HG03175 (cell line): ENCODE measurements at regions not wholly inside any gene's neighbourhood (a gene's known extent, or its start where the extent isn't known, plus 50 kb on each side); places are given as distances from the start of the nearest gene placed in this dataset.
"Not testable (repeated sequence)": the region's sequence is repeated elsewhere in the genome, so short reads cannot be mapped to it uniquely, and the experiment has no call there.

Source experiments
- ATAC-seq: cut with Tn5 transposase; IDR thresholded peaks from one replicate; pipeline ENCODE4 v1.9.1; 2021; ENCODE audit warnings: mild to moderate bottlenecking, moderate library complexity; ENCODE audit not compliant: unreplicated experiment

DNA sequence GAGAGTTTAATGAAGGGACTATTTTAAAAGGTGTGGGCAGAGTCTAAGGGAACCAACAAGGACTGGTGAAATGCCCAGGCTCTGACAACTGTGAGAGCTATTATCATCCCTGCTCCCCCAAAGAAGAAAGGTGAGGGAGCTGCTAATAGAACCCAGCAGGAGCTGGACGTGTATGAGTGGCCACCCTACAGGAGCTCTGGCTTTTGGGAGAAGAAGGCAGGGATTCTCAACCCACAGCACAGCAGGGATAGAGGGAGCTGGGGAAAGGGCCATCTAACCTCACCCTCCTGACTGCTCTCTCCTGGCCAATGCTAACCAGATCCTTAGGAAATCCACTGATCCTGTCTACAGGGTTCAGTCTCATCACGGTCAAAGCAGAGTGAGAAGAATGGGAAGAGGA is 57.1 kb downstream of the GRIN2B start:
- ATAC-seq: no peak

DNA sequence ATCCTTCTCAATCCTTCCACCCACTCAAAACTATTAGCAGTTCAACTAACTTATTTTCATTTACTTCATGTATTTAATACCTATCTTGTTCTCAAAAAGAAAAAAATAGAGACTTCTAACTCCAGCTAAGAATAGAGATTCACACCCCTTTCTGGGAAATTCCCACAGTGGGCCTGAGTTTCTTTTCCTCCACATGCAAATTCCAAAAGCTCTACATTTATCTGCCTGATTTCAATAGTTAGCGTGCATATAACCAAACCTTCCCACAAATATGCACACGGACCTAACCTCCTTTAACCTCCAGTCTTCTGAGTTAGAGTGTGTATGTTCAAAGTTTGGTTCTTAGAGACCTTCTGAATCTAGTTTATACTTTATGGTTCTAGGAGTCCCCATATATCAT is 62.5 kb downstream of the GRIN2B start:
- ATAC-seq: no peak

DNA sequence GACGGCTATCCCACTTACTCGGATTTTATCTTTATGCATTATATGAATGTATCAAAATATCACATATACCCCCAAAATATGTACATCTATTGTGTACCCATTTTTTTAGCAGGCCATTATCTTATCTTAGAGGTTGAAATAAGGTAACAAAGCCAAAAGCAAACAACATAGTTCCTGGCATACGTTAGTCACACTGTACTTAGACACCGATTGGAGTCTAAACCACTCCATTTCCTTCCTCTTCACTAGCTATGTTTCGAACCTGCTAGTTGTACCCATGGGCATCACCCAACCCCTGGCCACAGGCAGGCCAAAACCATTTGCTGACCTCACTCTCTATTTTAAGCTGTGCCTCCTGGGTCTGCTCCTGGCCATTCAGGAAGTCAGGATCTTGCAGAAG is 66.3 kb downstream of the GRIN2B start:
- no peak for ATAC-seq

DNA sequence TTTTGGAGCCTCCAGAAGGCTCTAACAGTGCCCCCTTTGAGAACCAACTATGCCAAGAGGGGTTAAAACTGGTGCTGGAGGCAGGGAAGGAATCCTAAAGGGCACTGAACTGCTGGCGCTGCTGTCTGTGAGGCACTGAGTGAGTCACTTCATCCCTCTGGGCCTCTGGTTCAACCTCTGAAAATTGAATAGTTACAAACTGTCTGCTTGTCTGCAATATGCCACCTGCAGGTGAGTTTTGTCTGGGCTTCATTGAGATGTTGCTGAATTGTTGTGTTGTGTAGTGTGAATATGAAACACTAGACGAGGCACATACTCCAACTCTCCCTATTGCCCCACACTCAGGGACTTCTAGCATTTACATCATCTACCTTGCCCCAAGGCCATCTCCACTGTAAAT is 68.0 kb downstream of the GRIN2B start:
- ATAC-seq: no peak

DNA sequence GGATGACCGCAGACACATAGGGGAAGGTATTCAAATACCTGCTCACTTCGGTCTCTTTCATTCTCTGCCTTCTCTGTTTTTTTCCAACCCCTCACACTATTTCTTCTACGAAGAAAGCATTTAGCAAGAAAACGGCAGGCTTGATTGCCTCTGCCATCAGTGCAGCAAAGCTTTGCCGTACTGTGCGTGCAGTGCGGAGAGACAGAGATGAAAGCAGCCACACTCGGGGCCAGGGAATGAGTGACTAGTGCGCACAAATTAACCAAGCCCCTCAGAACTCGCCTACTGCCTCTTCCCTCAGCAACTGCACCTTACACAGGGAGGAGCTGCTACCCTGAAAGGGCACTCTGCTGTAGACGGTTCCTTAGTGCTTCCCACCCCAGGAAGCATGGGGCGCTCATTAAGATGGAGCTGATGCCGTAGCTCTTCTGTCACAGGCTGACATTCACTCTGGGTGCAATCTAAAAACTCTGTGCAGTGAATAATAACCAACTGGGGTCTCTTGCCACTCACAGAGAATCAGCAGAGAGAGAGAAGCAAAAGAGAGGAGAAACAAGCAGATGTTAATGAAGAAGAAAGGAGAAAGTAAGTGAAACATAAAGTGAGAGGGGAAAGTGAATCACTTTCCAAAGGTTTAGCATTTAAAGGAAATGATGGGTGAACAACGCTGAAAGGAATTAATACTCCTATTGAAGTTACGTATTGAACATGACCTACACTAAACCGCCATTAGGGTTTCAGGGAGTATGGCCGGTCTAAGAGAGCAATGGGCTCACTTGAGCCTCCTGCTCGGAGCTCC is 69.4 kb downstream of the GRIN2B start:
- ATAC-seq: no peak

DNA sequence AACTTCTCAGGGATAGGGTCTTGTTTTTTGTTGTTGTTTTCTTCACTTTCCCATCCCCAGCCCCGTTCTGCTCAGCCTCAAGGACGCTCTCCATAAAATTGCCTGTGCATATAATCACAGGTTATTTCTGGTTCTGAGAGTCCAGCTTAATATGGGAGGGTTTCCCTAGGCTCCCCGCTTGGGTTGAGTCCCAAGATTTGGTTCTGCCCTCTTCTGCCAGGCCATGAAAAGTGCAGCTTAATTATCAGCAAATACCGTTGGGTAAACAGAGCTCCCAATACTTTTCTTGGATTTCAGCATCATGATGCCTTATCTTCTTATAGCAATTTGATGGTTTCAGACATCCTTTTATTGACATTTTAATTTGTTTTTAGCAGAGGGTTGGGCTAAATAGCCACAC is 75.6 kb downstream of the GRIN2B start:
- ATAC-seq: no peak

DNA sequence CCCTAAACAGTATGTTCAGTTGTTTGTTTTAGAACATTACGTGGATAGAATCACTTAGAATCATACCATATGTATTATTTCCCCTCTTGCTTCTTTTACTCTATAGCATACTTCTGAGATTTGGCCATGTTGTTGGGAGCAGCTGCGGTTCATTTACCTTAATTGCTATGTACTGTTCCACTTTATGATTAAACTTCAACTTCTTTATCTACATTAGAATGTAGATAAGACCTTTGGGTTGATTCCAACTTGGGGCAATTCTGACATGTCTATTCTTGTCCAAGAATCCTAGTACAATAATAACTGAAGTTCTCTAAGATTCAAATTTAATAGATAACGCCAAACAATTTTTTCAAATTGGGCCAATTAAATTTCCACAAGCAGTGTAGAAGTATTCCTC is 80.7 kb downstream of the GRIN2B start:
- ATAC-seq: no peak

DNA sequence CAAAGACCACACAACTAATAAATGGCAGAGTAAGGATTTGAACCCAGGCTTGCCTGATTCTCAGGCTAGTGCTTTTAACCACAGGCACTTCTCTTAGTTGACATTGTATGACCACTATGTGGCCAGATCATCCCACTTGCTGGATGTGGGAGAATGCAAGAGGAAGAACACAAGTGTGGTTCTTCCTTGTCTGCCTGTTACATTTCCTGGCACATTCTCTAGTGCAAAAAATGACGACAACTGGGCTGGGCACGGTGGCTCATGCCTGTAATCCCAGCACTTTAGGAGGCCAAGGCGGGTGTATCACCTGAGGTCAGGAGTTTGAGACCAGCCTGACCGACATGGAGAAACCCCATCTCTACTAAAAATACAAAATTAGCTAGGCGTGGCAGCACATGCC is 83.0 kb downstream of the GRIN2B start:
- ATAC-seq: not testable (repeated sequence)

DNA sequence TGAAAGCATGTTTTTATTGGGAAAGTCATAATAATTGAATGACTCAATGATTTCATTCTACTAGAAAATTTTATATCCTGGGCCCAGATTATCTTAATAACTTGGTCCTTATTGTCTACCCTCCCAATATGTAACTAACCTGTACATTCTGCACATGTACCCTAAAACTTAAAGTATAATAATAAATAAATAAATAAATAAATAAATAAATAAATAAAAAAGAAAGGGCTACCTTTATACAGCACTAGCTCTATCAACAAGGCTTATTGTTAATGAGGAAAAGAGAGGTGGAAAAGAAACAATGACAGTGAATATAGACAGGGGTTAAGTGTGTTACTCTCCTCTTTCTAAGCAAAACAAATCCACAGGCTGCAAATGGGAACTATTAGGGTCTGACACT is 83.6 kb downstream of the GRIN2B start:
- ATAC-seq: no peak

DNA sequence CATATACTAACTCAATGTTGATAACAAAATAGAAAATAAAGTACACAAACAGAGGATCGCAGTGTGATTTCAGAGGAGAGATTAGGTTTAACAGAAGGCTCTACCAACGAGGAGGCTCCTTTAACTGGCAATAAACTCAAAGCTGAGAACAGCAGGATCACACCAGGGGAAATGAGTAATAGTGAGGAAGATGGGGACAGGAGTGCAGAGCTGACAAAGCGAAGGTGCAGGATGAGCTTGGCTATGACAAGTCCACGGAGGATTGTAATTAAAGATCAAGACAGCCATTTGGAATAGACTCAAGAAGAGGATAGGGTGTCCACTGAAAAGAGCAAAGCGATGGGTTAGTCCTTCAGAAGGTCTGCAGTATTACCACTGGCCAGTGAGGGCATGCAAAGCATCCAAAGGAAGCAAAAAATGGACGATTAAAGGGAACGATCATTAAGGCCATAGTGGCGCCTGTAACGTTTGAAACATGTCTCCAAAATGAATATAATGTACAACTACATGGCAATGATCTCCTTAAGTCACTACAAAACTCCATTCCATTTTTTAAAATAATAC is 85.3 kb downstream of the GRIN2B start:
- ATAC-seq: no peak

DNA sequence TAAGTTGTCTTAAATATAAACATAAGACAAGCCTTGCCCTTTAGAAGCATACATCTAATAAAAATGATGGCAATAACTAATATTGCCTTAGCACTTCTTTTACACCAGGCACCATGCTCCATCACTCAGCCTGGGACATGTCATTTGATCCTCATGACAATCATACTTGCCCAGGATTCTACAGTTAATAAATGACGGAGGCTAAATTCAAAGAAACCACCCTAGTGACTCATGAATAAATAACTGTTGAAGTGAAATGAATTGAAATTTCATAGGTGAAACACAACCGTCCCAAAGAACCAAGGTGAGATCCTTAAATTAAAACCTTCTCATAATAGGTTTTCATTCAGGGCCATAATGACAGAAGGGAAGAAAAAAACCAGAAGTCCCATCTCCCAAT is 89.5 kb downstream of the GRIN2B start:
- no peak for ATAC-seq

DNA sequence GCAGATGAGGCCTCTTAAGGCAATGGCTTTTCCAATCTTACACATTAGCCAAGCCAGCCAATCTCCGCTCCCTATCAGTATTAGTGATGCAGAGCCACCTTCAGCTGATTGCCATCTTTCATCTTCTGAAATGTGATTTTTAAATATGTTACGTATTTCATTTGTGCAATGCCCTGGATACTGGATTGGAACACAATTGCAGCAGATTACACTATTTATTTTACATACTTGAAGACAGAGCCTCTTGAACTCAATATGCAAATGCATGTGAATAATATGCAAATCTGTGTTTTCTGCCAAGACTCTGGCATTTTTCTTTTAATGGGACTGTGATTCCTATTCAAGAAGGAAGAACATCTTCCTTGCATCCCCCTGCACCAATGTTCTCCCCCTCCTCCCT is 90.5 kb downstream of the GRIN2B start:
- no peak for ATAC-seq

DNA sequence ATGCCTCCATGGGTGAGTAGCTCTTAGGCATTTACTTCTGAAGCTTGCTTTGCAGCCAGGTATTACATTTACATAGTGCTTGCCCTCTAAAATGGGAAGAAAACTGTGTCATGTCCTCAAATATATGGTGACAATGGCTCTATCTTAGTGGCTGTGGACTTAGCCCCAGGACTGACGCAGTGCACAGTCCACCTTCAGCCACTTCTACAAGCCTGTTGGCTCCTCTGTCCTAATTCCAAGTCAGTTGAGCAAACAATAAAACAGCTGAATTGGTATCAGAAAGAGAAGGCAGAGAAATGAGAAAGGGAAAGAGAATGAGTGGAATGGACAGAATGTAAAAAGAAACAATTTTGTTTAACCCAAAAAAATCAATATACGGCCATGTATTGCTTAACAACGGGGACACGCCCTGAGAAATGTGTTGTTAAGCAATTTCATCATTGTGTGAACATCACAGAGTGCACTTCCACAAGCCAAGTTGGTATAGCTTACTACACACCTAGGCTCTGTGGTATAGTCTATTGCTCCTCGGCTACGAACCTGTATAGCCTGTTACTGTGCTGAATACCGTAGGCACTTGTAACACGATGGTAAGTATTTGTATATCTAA is 93.5 kb downstream of the GRIN2B start:
- no peak for ATAC-seq

DNA sequence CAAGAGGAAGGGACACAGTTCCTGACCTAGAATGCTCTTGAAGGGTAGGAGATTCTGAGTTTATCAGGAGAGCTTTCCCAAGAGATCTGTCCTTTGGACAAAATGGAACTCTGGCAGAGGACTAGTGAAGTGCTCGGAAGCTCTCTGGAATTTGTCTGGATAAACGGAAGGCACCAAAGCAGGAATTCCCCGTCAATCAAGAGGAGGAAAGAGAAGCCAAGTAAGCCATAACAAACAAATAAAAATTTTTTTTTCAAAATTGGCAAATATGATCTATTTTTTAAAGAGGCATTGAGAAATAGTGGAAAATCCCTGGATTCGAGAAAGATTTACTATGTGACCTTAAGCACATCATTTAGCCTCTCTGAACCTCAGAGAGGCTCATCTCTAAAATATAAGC is 99.2 kb downstream of the GRIN2B start:
- no peak for ATAC-seq

DNA sequence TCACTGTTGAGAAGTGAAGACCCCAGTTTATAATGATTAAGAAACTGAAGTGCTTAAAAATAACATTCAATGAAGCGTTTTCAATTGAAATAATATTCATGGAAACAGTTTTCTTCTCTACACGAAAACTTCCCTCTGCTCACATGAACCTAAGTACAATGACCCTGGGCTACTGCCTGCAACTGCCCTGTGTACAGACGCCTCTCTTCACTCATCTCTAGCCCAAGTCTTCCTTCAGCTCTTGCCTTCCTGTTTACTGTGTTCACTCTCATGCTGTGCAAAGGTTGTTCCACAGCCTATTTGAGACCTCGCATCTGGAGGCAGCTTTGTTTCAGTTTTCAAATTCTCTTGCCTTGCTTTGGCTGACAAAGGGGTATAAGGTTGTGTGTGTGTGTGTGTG is 100.8 kb downstream of the GRIN2B start:
- no peak for ATAC-seq

DNA sequence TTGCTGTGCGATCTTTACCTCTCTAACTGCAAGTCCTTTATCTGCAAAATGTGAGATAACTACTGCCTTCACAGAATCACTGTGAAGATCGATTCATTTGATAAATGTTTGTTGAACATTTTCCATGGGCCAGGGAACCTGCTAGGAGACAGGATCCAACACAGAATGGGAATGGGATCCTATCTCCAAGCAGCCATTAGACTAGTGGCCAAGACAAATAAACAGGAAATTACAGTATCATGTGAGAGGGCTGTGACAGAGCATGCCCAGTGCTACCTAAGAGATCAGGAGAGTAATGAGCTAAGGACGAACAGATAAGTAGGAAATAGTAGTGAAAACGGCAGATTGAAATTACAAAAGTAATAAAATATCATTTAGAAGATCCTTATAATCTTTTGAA is 105.7 kb downstream of the GRIN2B start:
- ATAC-seq: no peak

DNA sequence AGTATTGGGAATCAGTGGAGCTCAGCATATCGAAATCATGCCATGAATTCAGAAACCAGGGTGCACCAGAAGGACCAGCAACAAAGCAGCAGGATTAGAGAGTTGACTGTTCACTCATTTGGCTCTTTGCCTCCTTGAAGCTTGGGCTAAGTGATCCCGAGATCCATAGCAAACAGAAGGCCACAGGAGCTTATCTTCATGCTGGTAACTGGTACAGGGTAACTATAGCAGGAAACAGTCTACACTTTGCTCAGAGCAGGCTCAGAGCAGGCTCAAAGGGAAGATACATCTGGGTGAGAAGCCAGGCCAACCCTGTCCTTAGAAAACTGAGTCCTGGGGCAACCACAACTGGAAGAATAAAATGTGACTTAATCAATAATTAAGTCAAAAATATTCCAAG is 111.1 kb downstream of the GRIN2B start:
- ATAC-seq: no peak

DNA sequence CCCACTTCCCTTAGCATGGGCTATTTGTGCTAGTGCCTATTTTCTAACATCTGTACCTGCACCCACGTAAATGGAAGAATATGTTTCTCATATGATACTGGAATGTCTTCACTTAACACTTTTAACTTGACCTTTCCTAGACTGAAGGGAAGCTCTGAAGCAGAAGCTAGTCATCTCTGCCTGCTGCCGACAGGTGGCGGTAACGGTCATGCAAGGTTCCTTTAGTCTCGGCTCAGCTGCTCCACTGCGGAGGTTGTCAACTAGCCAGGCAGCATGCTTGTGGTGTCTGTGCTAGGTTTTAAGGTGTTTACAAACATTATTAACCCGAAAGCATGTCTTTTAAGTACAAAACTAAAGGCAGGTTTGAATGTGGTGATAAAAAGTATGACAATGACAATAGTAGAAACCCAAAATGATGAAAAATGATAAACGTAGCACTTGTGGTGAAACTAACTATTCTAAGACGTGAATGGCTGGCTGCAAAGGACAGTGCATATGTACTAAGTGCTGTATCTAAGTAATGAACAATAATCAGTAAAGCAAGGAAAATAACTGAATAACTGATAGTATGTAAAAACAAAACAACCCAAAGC is 117.2 kb downstream of the GRIN2B start:
- peak; percentile 94 for ATAC-seq

DNA sequence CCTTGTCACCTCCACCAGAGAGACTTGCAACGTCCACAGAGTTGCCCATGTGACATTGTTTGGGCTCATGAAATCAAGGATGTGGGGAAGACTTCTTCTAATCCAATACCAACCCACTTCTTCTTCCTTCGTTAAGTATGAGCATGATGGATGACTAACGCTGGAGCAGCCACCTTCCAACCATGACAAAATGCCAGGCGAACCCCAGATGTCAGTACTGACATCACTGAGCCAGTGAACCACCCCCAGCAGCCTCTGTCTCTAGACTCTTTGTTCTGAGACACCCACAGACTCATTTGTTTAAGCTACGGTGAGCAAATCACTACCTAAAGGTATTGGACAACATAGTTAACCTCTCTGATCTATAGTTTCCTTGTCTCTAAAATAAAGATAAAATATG is 123.7 kb downstream of the GRIN2B start:
- no peak for ATAC-seq

DNA sequence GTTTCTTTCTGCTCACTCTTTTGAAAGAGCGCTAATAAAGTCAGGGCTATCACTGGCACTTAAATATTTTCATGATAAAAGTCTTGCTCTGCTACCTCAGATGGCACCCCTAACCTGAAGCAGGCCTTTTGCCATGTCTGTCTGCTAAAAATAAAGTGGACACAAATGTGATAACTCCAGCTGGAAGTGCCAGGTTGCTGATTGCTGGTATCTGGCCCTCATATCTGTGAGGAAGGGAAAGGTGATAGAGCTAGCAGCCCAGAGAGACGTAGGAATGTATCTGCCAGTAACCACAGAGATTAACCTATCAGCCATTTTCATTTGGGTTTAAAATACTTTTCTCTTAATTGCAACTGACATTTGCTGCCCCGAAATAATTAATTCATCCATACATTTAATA is 127.9 kb downstream of the GRIN2B start:
- ATAC-seq: no peak

DNA sequence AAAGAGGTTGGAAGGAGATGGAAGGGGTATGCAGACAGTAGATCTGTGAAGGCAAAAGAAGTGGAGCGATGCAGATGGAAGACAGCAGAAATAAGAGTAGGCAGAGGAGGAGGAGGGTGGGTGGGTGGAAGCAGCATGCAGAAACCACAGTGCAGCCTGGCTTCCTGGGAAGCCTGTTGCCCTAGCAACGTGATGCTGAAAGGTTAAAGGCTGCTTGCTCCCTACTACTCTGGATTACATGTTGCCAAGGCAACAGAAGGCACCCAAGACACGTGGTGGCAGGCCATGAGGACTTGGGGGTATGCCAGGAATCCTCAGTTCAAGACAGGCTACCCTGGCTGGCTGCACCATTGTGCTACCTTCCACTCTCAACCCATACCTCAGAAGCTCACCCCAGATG is 129.6 kb downstream of the GRIN2B start:
- no peak for ATAC-seq

DNA sequence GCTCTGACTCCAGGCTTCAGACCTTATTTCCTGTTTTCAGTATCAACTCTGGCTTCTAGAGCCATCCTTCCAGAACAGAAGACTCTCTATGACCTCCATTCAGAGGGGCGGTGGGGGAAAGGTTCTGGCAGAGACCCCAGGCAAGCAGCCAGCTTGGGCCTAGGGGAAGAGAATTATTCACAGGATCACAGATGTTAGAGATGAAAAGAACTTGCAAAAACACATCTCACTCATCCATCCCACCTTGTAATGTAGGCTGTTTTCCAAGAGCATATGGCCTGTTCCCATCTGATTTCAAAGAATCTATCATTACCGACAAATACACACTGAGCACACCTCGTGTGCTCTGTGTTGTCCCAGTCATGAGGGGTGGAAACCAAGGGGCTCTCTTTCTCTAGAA is 131.9 kb downstream of the GRIN2B start:
- no peak for ATAC-seq
